Sigmoid colon (tissue), 6 donors: ENCODE measurements at regions not wholly inside any gene's neighbourhood (a gene's known extent, or its start where the extent isn't known, plus 50 kb on each side); places are given as distances from the start of the nearest gene placed in this dataset.

ENCODE experiments used
- DNase-seq: peaks from one replicate; pipeline ENCODE4 v3.0.0-alpha.2; 2019
- H3K27ac ChIP-seq, 4 donors: fragments of 200-600 bp; sonication (generic); one replicate each; pipeline ENCODE4 v1.5.1; 2016 to 2019; ENCODE audit warnings: mild to moderate bottlenecking in 1 of 4
- H3K27me3 ChIP-seq, 3 donors: fragments of 200-600 bp; sonication (generic); one replicate each; pipeline ENCODE4 v1.5.1; 2019; ENCODE audit warnings: mild to moderate bottlenecking in 1 of 3
- H3K36me3 ChIP-seq, 4 donors: fragments of 200-600 bp; sonication (generic); one replicate each; pipeline ENCODE4 v1.5.1; 2016 to 2019
- H3K4me1 ChIP-seq, 4 donors: fragments of 200-600 bp; sonication (generic); one replicate each; pipeline ENCODE4 v1.5.1; 2017 to 2019
- H3K4me3 ChIP-seq, 4 donors: fragments of 200-600 bp; sonication (generic); one replicate each; pipeline ENCODE4 v1.5.1; 2017 to 2019; ENCODE audit warnings: mild to moderate bottlenecking in 2 of 4, moderate library complexity in 1 of 4
- H3K9me3 ChIP-seq, 4 donors: fragments of 200-600 bp in 3 of 4; sonication (generic) in 3 of 4; one replicate each; pipeline versions ENCODE4 v1.5.1 to v1.6.1; 2013 to 2019
- CTCF ChIP-seq, 4 experiments: fragments of 450-650 bp in 3 of 4; fragments of 200-600 bp in 1 of 4; IDR thresholded peaks; one replicate each; pipeline ENCODE4 v1.5.1; 2016 to 2019; ENCODE audit warnings: antibody characterized with exemption in 4 of 4, mild to moderate bottlenecking in 3 of 4, moderate library complexity in 2 of 4
- EP300 ChIP-seq, 4 donors: sonication (generic); formaldehyde crosslinking; IDR thresholded peaks; one replicate each; pipeline ENCODE4 v1.6.1; 2017; ENCODE audit warnings: antibody characterized with exemption in 4 of 4
- POLR2A ChIP-seq, 2 donors: fragments of 450-650 bp; IDR thresholded peaks; one replicate each; pipeline ENCODE4 v1.6.1; 2016; ENCODE audit warnings: antibody characterized with exemption in 2 of 2, mild to moderate bottlenecking in 2 of 2, moderate library complexity in 2 of 2
- POLR2AphosphoS5 ChIP-seq, 4 donors: sonication (generic); formaldehyde crosslinking; IDR thresholded peaks; one replicate each; pipeline ENCODE4 v1.6.1; 2017; ENCODE audit warnings: antibody characterized with exemption in 4 of 4
- WGBS, 2 donors: extraction: QIAGEN DNeasy Blood & Tissue Kit; methylation state at CpG; one replicate each; pipeline ENCODE4 v1.1.7; 2013; 5-methylcytosine and 5-hydroxymethylcytosine counted together
- intact Hi-C: fragments of 100-400 bp; cut with DNase I; formaldehyde crosslinking; loops from one replicate; pipeline ENCODE4 v1.15.1; 2023
- donor health status: healthy with polysubstance abuse.
- donor health status: healthy.

- TF ChIP-seq EP300 (IDR thresholded peaks at IDR 0.05) (no peak), CTCF (IDR thresholded peaks at IDR 0.05) (no peak), POLR2AphosphoS5 (IDR thresholded peaks at IDR 0.05) (no peak), POLR2A (IDR thresholded peaks at IDR 0.05) (no peak)
- no peaks in the 10 kb centered on the region for H3K4me1 ChIP-seq
- no peak overlapping the region for H3K4me3 ChIP-seq
- no peaks in the 10 kb centered on the region for H3K27me3 ChIP-seq
- intact Hi-C loops = no loop called here
- no peaks in the 10 kb centered on the region for H3K36me3 ChIP-seq
- WGBS, 2 donors = 96 to 97% methylated on average over 5 of the region's 5 CpGs
- no peak for DNase-seq
- no peaks in the 10 kb centered on the region for H3K9me3 ChIP-seq
- no peak overlapping the region for H3K27ac ChIP-seq
Measured at GRCh38 chr2:113809076-113809736, 52.8 kb upstream of the SLC35F5 start.

- Histone ChIP-seq H3K4me1 (no peaks in the 10 kb centered on the region), H3K27me3 (no peaks in the 10 kb centered on the region), H3K36me3 (no peaks in the 10 kb centered on the region), H3K9me3 (no peaks in the 10 kb centered on the region), H3K27ac (no peak overlapping the region), H3K4me3 (no peak overlapping the region)
- no peak for TF ChIP-seq EP300 (IDR thresholded peaks at IDR 0.05)
- TF ChIP-seq POLR2A (IDR thresholded peaks at IDR 0.05) = no peak
- no peak for TF ChIP-seq POLR2AphosphoS5 (IDR thresholded peaks at IDR 0.05)
- no peak for TF ChIP-seq CTCF (IDR thresholded peaks at IDR 0.05)
- WGBS, 2 donors = 93 to 99% methylated on average over 2 of the region's 2 CpGs
- DNase-seq = no peak
- intact Hi-C loops = no loop called here
Measured at GRCh38 chr2:113807721-113808120, 51.3 kb upstream of the SLC35F5 start.

GRCh38 chr2:113806217-113806913 is 49.9 kb upstream of the SLC35F5 start:
- TF ChIP-seq EP300 (IDR thresholded peaks at IDR 0.05) (no peak), CTCF (IDR thresholded peaks at IDR 0.05) (no peak), POLR2A (IDR thresholded peaks at IDR 0.05) (no peak), POLR2AphosphoS5 (IDR thresholded peaks at IDR 0.05) (no peak)
- H3K36me3 ChIP-seq = no peaks in the 10 kb centered on the region
- intact Hi-C loops = no loop called here
- H3K27ac ChIP-seq = no peak overlapping the region
- 41 to 74% methylated on average over 8 of the region's 8 CpGs for WGBS, 2 donors
- H3K27me3 ChIP-seq = no peaks in the 10 kb centered on the region
- no peaks in the 10 kb centered on the region for H3K4me1 ChIP-seq
- DNase-seq = no peak
- H3K9me3 ChIP-seq = no peaks in the 10 kb centered on the region
- no peak overlapping the region for H3K4me3 ChIP-seq
